ENCODE measurements at regions not wholly inside any gene's neighbourhood (a gene's known extent, or its start where the extent isn't known, plus 50 kb on each side); places are given as distances from the start of the nearest gene placed in this dataset.

- TF ChIP-seq RARB (CRISPR knock-in tag; IDR thresholded peaks at IDR 0.05) = no peak
- TF ChIP-seq, protein P1, sequence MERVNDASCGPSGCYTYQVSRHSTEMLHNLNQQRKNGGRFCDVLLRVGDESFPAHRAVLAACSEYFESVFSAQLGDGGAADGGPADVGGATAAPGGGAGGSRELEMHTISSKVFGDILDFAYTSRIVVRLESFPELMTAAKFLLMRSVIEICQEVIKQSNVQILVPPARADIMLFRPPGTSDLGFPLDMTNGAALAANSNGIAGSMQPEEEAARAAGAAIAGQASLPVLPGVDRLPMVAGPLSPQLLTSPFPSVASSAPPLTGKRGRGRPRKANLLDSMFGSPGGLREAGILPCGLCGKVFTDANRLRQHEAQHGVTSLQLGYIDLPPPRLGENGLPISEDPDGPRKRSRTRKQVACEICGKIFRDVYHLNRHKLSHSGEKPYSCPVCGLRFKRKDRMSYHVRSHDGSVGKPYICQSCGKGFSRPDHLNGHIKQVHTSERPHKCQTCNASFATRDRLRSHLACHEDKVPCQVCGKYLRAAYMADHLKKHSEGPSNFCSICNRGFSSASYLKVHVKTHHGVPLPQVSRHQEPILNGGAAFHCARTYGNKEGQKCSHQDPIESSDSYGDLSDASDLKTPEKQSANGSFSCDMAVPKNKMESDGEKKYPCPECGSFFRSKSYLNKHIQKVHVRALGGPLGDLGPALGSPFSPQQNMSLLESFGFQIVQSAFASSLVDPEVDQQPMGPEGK (CRISPR knock-in tag; IDR thresholded peaks at IDR 0.05; ENCODE audit: borderline replicate concordance) = no peak
- TF ChIP-seq ZNF565 (CRISPR knock-in tag; conservative IDR thresholded peaks at IDR 0.05; ENCODE audit: low read depth) = no peak
- no peak for TF ChIP-seq ARNTL (CRISPR knock-in tag; IDR thresholded peaks at IDR 0.05; ENCODE audit: borderline replicate concordance, low read depth)
- TF ChIP-seq TCF4 (CRISPR knock-in tag; IDR thresholded peaks at IDR 0.05; ENCODE audit: borderline replicate concordance) = no peak
- TF ChIP-seq CSRNP3 (CRISPR knock-in tag; IDR thresholded peaks at IDR 0.05) = no peak
- TF ChIP-seq OSR1 (CRISPR knock-in tag; IDR thresholded peaks at IDR 0.05) = no peak
- TF ChIP-seq CSDC2 (CRISPR knock-in tag; IDR thresholded peaks at IDR 0.05) = no peak
- TF ChIP-seq ZC3H10 (CRISPR knock-in tag; IDR thresholded peaks at IDR 0.05) = no peak
- no peak for TF ChIP-seq ZFP30 (CRISPR knock-in tag; IDR thresholded peaks at IDR 0.05)
- no peak for TF ChIP-seq TOX (CRISPR knock-in tag; IDR thresholded peaks at IDR 0.05; ENCODE audit: borderline replicate concordance)
- no peak for TF ChIP-seq PPARA (CRISPR knock-in tag; IDR thresholded peaks at IDR 0.05; ENCODE audit: borderline replicate concordance)
- TF ChIP-seq TSHZ2 (CRISPR knock-in tag; IDR thresholded peaks at IDR 0.05) = no peak
- no peak for TF ChIP-seq GLIS3 (CRISPR knock-in tag; IDR thresholded peaks at IDR 0.05)
Measured at GRCh38 chr4:26269038-26269437, 51.8 kb upstream of the RBPJ start.
